ENCODE measurements at regions not wholly inside any gene's neighbourhood (a gene's known extent, or its start where the extent isn't known, plus 50 kb on each side); places are given as distances from the start of the nearest gene placed in this dataset.
"Not testable (repeated sequence)": the region's sequence is repeated elsewhere in the genome, so short reads cannot be mapped to it uniquely, and the experiment has no call there.

- no peak for DNase-seq
Measured at GRCh38 chr12:11540156-11540555, 109.3 kb upstream of the ETV6 start.

GRCh38 chr12:11540615-11541310, 108.7 kb upstream of the ETV6 start:
- DNase-seq = no peak

GRCh38 chr12:11542599-11542998, 106.9 kb upstream of the ETV6 start:
- DNase-seq = no peak

DNA sequence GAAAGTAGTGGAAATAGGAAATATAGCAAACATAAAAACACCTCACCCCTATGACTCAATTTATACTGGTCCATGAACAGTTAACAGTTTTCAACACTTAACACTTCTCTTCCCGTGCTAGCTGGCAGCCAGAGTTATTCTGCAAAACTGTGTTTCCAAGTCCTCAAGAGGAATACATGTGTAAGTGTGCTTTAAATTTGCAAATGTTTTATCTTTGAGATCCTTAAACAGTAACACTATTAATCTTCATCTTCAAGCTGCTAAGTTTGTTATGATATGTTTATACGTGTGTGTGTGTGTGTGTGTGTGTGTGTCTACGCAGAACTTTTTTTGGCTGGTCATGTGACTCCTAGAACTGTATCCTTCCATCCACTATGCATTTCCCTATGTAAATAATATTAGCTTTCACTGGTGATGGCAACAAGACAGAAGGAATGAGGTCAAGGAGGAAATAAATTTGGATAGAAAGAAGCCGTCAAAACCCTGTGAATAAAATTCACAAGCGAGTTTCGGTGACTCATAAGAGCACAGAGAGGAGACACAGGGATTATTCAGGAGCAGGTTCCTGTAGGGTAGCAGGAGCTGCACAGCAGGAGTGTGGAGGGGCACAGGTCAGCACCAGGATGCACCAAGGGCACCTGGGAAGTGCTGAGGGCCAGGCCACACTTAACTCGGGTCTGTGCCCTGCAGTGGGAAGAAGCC, 105.9 kb upstream of the ETV6 start:
- DNase-seq = no peak

GRCh38 chr12:11545484-11546330, 103.8 kb upstream of the ETV6 start:
- no peak for DNase-seq

GRCh38 chr12:11546582-11547270, 102.7 kb upstream of the ETV6 start:
- DNase-seq = not testable (repeated sequence)

GRCh38 chr12:11547271-11547646, 102.2 kb upstream of the ETV6 start:
- not testable (repeated sequence) for DNase-seq

DNA sequence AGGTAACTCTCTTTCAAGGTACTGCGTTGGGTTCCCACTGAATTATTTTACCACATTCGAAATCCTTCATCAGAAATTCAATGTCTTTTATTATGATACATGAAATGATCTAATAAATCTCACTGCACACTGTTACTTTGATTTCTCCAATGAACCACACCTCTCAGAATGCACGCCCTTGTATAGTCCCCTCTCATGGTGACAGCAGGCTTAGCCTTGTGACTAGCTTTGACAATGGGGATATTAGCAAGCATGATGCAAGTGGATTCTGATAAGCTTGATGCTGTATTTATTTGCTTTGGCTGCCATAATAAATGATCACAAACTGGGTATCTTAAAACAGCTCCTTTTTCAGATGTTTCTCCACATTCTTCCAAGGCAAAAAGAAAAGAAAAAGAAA, 100.4 kb upstream of the ETV6 start:
- DNase-seq = no peak

GRCh38 chr12:11553871-11554533, 95.5 kb upstream of the ETV6 start:
- DNase-seq = peak; percentile 8

DNA sequence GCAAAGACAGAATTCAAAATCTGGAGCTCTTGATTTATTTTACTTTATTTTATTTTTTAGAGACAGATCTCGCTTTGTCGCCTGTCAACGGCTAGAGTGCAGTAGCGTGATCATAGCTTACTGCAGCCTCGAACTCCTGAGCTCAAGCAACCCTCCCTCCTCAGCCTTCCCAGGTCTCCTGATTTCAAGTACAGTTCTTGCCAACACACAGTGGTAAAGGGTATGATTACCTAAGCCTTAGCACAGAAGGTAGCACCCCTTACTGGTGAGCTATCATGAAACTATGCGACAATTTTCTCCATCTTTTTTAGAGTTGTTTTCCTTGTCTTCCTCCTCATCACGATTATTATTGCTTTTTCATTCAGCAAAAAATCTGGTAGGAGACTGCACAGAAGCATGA, 94.3 kb upstream of the ETV6 start:
- no peak for DNase-seq

- DNase-seq = no peak
Measured at GRCh38 chr12:11555743-11556625, 93.5 kb upstream of the ETV6 start.

- no peak for DNase-seq
Measured at GRCh38 chr12:11556682-11557081, 92.8 kb upstream of the ETV6 start.

DNA sequence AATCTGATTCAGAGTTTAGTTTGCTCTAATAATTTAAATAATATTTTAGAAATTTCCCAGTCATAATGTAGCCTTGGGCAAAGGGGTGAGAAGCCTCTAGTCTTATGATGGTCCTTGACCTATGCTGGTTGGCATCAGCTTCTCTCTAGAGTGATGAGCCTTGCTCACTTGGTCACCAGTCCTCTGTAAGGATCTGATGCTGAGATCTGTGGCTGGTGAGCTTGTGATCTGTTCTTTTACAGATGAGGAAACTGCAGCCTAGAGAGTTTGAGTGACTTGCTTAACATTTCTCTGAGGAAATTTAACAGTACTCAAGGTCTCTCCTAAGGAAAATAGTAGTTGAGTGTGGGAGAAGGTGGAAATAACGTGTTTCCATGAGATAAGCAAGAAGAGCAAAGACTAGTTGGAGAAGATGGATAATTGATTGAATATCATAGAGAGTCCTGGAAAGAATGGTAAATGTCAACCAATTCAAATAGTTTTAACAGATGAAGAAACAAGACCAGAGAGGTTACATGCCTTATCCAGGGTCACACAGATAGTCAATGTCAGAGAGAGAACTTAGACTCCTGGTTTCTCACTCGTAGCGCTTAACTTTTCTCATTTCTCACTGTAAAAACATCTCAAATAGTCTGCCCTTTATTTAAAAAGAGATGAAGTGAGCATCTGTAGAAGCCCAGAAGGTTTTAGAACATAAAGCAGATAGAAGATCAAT, 89.7 kb upstream of the ETV6 start:
- DNase-seq = no peak

DNA sequence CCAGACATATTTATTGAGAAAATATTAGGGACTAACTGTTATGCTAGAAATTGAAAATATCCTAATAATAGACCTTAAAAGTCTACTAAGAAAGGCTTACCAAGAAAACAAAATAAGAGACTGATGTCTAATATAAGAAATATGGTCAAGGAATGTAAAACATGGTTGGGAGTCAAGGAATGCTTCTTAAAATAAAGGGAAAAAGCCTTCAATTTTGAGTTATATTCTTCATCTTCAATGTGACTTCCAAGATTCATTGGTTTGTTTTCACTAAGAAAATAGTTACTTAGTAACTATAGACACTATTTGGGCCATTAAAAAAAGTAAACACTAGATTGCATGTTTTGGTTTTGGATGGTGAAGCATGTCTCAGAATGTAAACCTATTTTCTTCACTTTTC, 88.1 kb upstream of the ETV6 start:
- no peak for DNase-seq

- no peak for DNase-seq
Measured at GRCh38 chr12:11563785-11564739, 85.4 kb upstream of the ETV6 start.

GRCh38 chr12:11564984-11565651, 84.4 kb upstream of the ETV6 start:
- no peak for DNase-seq

DNA sequence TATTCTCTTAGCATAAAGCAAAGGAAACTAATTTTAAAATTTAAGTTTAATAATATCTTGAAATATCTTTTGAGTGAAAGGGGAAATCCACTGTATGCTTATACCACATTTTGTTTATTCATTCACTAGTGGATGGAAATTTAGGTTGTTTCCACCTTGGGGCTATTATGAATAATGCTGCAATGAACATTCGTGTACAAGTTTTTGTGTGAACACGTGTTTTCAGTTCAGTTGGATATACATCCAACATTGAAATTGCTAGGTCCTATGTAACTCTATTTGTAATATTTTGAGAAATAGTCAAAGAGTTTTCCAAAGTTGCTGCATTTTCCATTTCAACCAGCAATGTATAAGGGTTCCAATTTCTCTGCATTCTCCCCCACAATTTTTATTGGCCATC, 83.7 kb upstream of the ETV6 start:
- DNase-seq = no peak

DNA sequence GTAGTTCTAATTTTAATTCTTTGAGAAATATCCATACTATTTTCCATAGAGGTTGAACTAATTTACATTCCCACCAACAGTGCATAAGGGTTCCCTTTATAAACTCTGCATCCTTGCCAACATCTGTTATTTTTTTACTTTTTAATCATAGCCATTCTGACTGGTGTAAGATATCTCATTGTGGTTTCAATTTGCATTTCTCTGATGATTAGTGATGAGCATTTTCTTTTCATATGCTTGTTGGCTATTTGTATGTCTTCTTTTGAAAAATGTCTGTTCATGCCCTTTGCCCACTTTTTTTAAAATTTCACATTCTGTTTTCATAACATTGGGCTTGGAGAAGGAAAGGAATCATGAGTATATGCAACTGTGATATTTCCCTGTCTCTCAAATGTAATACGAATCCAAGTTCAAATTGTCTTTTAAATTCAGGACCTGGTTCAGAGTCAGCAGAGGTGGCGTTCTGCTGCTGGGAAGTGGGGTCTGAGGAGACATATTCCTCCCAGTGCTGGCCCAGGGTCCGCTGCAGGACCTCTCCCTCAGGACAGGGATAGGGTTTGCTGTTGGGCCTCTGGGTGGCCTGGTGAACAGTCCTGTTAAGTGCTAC, 81.2 kb upstream of the ETV6 start:
- no peak for DNase-seq

Data from NCI-H187 treated with DMSO at 0.1 percent for 48 hours (cell line).